ENCODE measurements at regions not wholly inside any gene's neighbourhood (a gene's known extent, or its start where the extent isn't known, plus 50 kb on each side); places are given as distances from the start of the nearest gene placed in this dataset.

GRCh38 chr3:63030666-63031065 is 155.4 kb upstream of the CADPS start:
- DNase-seq (ENCODE audit: missing footprints) (no peak), ATAC-seq (no peak)
- intact Hi-C loops (cut with DNase I): no loop called here

GRCh38 chr3:63032881-63033280 is 157.7 kb upstream of the CADPS start:
- ATAC-seq (no peak), DNase-seq (ENCODE audit: missing footprints) (no peak)
- intact Hi-C loops (cut with DNase I): no loop called here

- intact Hi-C loops (cut with DNase I): no loop called here
- DNase-seq (ENCODE audit: missing footprints) (no peak), ATAC-seq (no peak)
Measured at GRCh38 chr3:63034101-63034500, 158.9 kb upstream of the CADPS start.

- DNase-seq (ENCODE audit: missing footprints) (no peak), ATAC-seq (no peak)
- intact Hi-C loops (cut with DNase I): no loop called here
Measured at GRCh38 chr3:63037116-63037515, 161.9 kb upstream of the CADPS start.

- DNase-seq (ENCODE audit: missing footprints) (no peak), ATAC-seq (no peak)
- intact Hi-C loops (cut with DNase I): no loop called here
Measured at GRCh38 chr3:63042833-63043232, 167.6 kb upstream of the CADPS start.

GRCh38 chr3:63043631-63044030 is 168.4 kb upstream of the CADPS start:
- no peak for ATAC-seq
- intact Hi-C loops (cut with DNase I): no loop called here
- no peak for DNase-seq (ENCODE audit: missing footprints)

- DNase-seq (ENCODE audit: missing footprints): no peak
- intact Hi-C loops (cut with DNase I): no loop called here
- no peak for ATAC-seq
Measured at GRCh38 chr3:63046152-63046551, 170.9 kb upstream of the CADPS start.

GRCh38 chr3:63046580-63046979 is 171.4 kb upstream of the CADPS start:
- no peak for ATAC-seq
- intact Hi-C loops (cut with DNase I): no loop called here
- DNase-seq (ENCODE audit: missing footprints): no peak

GRCh38 chr3:63047068-63047467 is 171.9 kb upstream of the CADPS start:
- ATAC-seq (no peak), DNase-seq (ENCODE audit: missing footprints) (no peak)
- intact Hi-C loops (cut with DNase I): no loop called here

GRCh38 chr3:63048367-63049326 is 173.4 kb upstream of the CADPS start:
- DNase-seq (ENCODE audit: missing footprints) (no peak), ATAC-seq (no peak)
- intact Hi-C loops (cut with DNase I): no loop called here

- no peak for DNase-seq (ENCODE audit: missing footprints)
- intact Hi-C loops (cut with DNase I): no loop called here
- no peak for ATAC-seq
Measured at GRCh38 chr3:63050548-63051177, 175.4 kb upstream of the CADPS start.

GRCh38 chr3:63051920-63052319 is 176.7 kb upstream of the CADPS start:
- no peak for DNase-seq (ENCODE audit: missing footprints)
- no peak for ATAC-seq
- intact Hi-C loops (cut with DNase I): no loop called here

- DNase-seq (ENCODE audit: missing footprints) (no peak), ATAC-seq (no peak)
- intact Hi-C loops (cut with DNase I): no loop called here
Measured at GRCh38 chr3:63056932-63057331, 181.7 kb upstream of the CADPS start.

GRCh38 chr3:63060412-63060811 is 185.2 kb upstream of the CADPS start:
- intact Hi-C loops (cut with DNase I): no loop called here
- DNase-seq (ENCODE audit: missing footprints): no peak

GRCh38 chr3:63061449-63061848 is 186.2 kb upstream of the CADPS start:
- no peak for ATAC-seq
- DNase-seq (ENCODE audit: missing footprints): no peak
- intact Hi-C loops (cut with DNase I): no loop called here

More at GRCh38 chr3:63060412-63060811, 185.2 kb upstream of the CADPS start:
- no peak for ATAC-seq

- no peak for DNase-seq (ENCODE audit: missing footprints)
- no peak for ATAC-seq
- intact Hi-C loops (cut with DNase I): no loop called here
Measured at GRCh38 chr3:63064209-63064755, 189.1 kb upstream of the CADPS start.

- intact Hi-C loops (cut with DNase I): no loop called here
- no peak for DNase-seq (ENCODE audit: missing footprints)
- no peak for ATAC-seq
Measured at GRCh38 chr3:63067999-63068645, 192.9 kb upstream of the CADPS start.

GRCh38 chr3:63069806-63070475 is 194.7 kb upstream of the CADPS start:
- intact Hi-C loops (cut with DNase I): no loop called here
- no peak for DNase-seq (ENCODE audit: missing footprints)
- no peak for ATAC-seq

GRCh38 chr3:63070476-63070810 is 195.2 kb upstream of the CADPS start:
- intact Hi-C loops (cut with DNase I): no loop called here

More at GRCh38 chr3:63070476-63070810, 195.2 kb upstream of the CADPS start:
- ATAC-seq (no peak), DNase-seq (ENCODE audit: missing footprints) (no peak)
